HPDE6-E6E7 (cell line): ENCODE measurements at regions not wholly inside any gene's neighbourhood (a gene's known extent, or its start where the extent isn't known, plus 50 kb on each side); places are given as distances from the start of the nearest gene placed in this dataset.

Experiments
- DNase-seq: peaks from one replicate; pipeline ENCODE4 v3.0.0; 2011; ENCODE audit warnings: missing footprints; ENCODE audit errors: extremely low spot score

DNA sequence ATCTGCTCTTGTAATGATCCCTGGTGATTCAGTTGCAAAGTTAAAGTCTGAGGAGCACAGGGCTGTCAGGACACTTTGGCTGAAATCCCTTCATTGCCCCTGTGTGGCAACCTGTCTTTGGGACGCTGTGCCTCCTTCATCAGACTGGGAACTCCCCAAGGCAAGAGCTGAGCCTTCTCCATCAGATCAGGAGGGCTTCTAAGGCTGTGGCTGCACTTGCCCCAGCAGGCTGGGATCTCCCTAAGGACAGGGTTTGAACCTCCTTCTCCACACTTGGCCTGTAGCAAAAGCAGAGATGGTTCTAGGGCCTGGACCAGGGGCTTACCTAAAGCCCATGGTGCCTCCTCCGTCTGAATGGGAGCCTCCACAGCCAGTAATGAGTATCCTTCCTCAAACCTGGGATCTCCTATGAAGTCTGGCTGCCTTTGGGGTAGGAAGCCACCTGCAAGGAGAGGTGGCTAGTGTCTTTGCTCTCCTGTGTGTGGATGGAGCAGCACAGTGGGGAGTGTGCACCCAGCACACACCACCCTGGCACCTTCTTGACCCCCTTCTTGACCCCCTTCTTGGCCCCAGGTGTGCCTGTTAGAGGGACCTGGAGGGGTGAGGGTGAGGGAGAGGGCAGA is 79.0 kb upstream of the NKD1 start:
- DNase-seq = no peak

DNA sequence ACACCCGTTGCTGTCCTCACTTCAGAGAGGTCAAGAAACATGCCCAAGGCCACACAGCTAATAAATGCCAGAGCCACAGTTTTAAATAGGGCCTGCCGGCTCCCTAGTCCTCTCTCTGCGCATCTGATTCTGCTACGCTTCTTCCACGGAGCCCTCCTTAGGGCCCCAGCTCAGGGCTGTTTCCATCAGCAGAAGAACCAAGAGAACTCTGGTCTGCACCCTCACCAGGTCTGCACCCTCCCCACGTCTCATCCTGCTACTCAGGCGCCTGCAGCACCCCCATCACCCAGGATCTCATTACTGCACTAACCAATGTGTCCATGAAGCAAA is 79.5 kb upstream of the NKD1 start:
- DNase-seq = no peak

GRCh38 chr16:50467943-50468748 is 80.0 kb upstream of the NKD1 start:
- DNase-seq = peak; percentile 17

DNA sequence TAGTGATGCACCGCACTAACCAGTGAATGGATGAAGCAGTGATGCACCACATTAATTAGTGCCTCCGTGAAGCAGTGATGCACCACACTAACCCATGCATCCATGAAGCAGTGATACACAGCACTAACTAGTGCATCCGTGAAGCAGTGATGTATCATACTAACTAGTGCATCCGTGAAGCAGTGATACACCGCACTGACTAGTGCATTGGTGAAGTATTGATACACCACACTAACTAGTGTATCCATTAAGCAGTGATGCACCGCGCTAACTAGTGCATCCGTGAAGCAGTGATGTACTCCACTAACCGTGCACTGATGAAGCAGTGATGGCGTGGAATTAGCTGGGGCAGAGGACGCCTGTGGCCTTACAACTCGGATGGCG is 80.6 kb upstream of the NKD1 start:
- no peak for DNase-seq

DNA sequence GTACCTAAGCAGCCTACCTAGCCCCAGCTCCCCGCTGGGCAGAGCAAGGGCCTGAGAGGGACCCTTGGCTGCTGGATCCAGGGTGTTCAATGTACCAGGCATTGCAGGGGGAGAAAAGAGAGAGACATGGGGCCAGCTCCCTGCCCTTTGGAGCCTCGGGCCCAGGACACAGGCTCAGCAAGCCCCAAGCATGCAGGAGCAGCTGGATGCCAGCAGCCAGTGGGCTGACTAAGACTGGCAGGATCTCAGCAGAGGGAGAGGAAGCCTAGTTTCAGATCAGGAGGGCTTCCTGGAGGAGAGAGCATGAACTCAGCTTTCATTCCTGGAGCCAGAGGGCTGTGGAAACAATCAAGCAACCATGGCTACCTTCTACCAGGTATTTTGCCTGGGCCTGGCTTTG is 82.0 kb upstream of the NKD1 start:
- no peak for DNase-seq

DNA sequence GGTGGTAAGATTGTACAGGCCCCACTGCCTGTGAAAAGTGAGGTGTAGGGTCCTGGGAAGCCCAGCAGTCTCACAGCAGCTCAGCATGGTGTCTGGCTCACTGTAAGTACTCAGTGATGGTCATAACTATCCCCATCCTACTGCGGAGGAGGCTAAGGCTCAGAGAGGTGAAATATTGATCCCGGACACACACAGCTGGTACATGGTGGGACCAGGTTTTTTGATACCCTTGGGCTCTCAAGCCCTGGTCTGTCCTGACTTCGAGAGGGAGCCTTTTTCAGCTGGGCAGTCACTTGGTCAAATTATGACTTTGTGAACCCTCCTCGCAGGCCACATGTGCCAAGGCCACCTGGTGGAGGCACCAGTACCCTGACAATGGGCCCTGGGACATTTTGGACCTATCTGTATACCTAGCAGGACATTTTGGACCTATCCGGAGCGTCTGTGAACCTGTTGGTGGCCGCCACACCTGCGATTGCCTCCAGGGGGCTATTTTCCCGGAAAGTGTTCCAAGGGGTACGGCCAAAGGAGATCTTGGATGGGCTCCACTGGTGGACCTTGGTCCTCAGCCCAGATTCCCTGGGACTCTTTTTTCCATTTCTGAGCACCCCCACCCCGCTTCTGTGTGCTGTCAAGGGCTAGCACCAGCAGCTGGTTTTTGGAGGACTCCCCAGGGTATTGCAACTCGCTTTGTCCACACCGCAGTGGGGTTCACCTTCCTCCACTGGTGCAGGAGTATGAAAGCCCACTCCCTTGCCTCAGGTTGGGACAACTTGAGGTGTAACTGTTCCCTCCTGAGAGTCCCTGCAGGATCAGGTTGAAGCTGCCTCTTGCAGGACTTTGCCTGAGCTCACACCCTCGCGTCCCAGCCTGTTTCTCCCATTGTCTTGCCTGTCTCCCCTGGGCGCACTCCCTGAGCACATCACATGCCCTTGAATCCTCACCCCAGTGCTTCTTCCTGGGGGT is 83.6 kb upstream of the NKD1 start:
- no peak for DNase-seq

DNA sequence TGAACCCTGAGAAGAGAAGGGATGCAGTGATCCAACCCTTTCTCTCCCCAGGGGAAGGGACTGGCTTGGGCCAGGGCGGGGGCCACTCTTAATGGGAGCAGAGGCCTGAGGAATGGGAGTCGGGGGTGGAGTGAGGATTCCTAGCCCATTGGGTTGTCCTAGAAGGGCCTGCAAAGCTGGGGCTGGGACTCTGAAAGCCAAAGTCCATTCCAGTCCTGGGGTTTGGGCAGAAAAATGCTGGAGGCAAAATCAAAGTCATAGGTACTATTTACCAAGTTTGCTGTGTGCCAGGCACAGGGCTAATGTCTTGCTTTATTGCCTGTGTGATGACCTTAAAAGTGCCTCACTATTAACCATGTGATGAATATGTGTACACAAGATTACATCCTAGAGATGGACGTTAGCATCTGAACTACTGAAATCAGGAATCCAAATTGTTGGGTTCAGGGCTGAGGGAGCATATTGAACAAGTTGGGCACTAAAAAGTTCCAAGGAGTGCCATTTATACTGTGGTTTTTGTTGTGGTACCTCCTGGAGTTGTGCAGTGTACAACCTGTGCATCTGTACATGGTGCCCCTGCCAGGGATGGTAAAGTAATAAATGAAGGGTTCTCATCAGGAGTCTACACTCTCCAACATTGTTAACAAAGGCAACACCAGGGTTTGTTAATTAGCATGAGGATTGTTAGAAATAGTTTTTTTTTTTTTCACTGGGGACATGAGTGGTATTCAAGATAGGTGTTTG is 84.4 kb upstream of the NKD1 start:
- no peak for DNase-seq

DNA sequence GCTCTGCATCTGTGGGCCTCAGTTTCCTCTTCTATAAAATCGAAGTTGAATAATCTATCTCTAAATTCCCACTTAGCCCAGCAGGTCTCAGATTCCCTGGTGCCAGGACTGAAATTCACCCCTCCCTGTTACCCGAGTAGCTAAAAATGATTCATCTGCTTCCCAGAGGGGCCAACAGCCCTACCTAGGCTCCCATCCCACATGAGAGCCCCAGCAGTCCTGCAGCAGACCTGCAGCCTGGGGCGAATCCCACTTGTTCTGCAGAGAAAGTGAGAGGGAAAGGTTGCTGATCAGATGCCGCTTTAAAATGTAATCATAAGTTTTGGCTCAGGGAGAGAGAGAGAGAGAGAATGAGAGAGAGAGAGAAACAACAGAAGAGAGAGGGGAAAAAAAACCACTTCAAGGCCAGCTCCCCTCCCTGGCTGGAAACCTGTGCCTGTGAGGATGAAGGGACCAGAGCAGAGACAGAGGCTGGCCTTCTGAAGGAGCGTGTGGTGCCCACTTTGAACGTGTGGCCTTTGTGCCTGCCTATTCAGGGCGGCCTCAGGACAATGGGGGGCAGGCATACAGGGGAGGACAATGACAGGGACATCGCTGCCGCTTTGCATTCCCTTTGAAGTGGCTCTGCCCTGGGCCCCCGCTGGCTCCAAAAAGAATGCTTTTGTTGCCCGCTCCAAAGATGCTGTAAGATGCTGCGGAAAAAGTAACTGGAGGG is 85.2 kb upstream of the NKD1 start:
- DNase-seq = no peak

- DNase-seq = no peak
These were observed 86.8 kb upstream of the NKD1 start for GRCh38 chr16:50461400-50461760.

DNA sequence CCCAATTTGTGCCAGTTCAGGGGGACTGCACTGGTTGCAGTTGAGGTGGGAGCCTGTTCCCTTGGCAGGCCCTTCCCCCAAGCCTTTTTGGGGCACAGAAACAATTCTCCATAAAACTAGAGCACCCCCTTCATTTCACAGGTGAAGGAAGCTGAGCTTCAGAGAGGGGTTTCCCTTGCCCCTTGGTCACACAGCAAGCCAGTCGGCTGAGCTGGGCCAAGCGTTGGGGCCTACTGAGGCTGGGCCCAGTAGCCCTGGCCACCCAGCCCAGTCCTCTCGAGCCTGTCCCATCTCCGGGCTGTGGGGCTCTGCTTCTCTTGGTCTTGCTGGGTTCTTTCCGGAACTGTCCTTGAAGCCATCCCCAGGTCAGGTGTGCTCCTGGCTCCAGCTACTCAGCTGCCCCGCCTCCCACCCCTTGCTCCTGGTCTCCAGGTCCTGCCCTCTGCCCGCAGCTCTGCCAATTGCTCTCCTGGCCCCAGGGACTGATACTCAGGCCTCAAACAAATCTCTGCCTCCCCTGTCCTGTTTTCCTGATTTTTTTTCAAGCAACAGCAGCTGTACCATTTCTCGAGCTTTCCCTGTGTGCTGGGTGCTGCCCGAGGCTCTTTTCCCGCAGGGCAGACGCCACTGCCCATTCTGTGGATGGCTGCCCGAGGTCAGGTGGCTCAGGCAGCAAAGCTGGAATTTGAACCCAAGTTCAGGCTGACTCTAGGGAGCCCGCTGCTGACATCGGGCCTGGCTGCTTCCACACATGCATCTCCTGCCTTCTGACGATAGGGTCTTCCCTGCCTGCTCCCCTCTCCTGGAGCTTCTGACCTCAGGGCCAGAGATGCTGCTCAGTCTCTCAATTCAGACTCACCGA is 87.4 kb upstream of the NKD1 start:
- no peak for DNase-seq

DNA sequence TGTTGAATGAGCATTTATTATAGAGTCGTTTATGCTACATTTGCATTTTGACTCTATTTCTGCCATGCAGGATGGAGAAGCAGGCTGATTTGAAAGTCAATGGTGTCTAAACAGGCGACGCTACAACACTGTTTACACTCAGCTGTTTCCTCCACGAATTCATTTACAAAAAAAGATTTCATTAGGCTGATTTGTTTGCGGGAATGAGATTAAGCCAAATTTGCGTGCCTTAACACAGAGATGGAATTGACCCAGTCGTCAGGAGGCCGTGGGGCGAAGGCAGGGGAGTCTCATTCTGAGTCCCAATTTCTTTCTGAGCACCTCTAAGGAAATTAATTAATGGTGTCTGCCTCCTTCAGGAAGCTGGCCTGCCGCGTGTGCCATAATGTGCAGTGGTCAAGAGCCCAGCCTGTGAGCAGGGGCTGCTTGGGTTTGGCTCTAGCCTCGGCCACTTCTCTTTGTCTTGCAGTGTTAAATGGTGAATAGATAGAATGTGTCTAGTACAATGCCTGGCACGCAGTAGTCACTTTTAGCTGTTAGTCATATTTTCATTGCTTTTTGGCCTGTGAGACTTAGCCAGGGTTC is 88.6 kb upstream of the NKD1 start:
- DNase-seq = no peak

- no peak for DNase-seq
These were observed 89.3 kb upstream of the NKD1 start for GRCh38 chr16:50458667-50459495.

- no peak for DNase-seq
These were observed 89.2 kb upstream of the BRD7 start for GRCh38 chr16:50457979-50458491.

GRCh38 chr16:50457423-50457822 is 88.6 kb upstream of the BRD7 start:
- DNase-seq = no peak

GRCh38 chr16:50455288-50455845 is 86.6 kb upstream of the BRD7 start:
- no peak for DNase-seq

DNA sequence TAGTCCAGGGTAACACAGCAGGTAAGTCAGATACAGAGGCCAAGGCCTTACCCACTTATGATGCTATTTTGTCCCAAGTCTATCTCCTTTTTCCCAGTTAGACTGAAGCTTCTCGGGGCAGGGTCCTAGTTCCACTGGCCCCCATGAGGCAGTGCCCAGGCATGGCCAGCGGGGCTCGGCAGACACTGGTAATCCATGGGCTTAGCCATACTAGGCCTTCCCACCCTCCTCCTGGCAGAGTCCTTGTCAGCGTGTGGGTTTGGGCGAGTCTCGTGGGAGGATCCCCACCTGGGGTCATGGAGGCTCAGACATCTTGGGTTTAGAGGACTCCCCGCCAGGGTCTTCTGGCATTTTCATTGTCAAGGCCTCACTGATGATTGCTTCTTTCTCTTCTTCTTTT is 84.7 kb upstream of the BRD7 start:
- DNase-seq = no peak

GRCh38 chr16:50451951-50452508 is 83.2 kb upstream of the BRD7 start:
- no peak for DNase-seq

DNA sequence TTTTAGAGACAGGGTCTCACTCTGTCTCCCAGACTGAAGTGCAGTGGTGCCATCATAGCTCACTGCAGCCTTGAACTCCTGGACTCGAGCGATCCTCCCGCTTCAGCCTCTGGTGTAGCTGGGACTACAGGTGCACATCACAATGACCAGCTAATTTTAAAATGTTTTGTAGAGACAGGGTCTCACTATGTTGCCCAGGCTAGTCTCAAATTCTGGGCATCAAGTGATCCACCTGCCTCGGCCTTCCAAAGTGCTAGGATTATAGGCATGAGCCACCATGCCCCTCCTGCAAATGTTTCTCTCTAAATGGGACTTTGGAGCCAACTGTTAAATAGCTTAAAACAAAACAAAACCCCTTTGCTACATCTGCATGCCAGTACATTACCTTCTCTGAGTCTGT is 82.2 kb upstream of the BRD7 start:
- DNase-seq = no peak
